ENCODE measurements at regions not wholly inside any gene's neighbourhood (a gene's known extent, or its start where the extent isn't known, plus 50 kb on each side); places are given as distances from the start of the nearest gene placed in this dataset.

DNA sequence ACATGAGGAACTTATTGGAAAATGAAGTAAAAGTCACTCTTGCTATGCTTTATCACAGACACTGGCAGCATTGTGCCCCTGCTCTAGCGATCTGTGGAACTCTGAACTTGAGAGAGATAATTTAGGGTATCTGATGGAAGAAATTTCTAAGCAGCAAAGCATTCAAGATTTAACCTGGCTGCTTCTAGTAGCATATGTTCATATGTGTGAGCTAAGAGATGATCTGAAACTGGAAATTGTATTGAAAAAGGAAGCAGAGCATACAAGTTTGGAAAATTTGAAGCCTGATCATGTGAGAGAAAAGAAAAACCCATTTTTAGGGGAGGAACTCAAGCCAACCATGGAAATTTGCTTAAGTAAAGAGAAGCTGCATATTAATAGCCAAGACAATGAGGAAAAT, 657.7 kb downstream of the TRAM1L1 start:
- TF ChIP-seq CTCF (IDR thresholded peaks at IDR 0.05; ENCODE audit: low read length) (no peak), EZH2 (optimal IDR thresholded peaks at IDR 0.05; ENCODE audit: low read depth, low read length) (no peak), EZH2phosphoT487 (IDR thresholded peaks at IDR 0.05; ENCODE audit: low read length) (no peak)

Measured in MM.1S (cell line).